Peyer's patch (tissue), 4 donors: ENCODE measurements at regions not wholly inside any gene's neighbourhood (a gene's known extent, or its start where the extent isn't known, plus 50 kb on each side); places are given as distances from the start of the nearest gene placed in this dataset.

Experiments
- POLR2A ChIP-seq, 2 donors: fragments of 450-650 bp; IDR thresholded peaks; one replicate each; pipeline ENCODE4 v1.5.1; 2017; ENCODE audit warnings: antibody characterized with exemption in 2 of 2, mild to moderate bottlenecking in 2 of 2, moderate library complexity in 2 of 2
- TF ChIP-seq, protein P1 (sequence below), 6 experiments: fragments of 450-650 bp in 4 of 6; fragments of 200-600 bp in 2 of 6; sonication (generic) in 1 of 6; IDR thresholded peaks; one replicate each; pipeline ENCODE4 v1.5.1; 2017 to 2019; ENCODE audit warnings: antibody characterized with exemption in 6 of 6, mild to moderate bottlenecking in 3 of 6, moderate library complexity in 1 of 6

- TF ChIP-seq, protein P1, sequence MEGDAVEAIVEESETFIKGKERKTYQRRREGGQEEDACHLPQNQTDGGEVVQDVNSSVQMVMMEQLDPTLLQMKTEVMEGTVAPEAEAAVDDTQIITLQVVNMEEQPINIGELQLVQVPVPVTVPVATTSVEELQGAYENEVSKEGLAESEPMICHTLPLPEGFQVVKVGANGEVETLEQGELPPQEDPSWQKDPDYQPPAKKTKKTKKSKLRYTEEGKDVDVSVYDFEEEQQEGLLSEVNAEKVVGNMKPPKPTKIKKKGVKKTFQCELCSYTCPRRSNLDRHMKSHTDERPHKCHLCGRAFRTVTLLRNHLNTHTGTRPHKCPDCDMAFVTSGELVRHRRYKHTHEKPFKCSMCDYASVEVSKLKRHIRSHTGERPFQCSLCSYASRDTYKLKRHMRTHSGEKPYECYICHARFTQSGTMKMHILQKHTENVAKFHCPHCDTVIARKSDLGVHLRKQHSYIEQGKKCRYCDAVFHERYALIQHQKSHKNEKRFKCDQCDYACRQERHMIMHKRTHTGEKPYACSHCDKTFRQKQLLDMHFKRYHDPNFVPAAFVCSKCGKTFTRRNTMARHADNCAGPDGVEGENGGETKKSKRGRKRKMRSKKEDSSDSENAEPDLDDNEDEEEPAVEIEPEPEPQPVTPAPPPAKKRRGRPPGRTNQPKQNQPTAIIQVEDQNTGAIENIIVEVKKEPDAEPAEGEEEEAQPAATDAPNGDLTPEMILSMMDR (IDR thresholded peaks at IDR 0.05), result no peak
- TF ChIP-seq POLR2A (IDR thresholded peaks at IDR 0.05), result no peak
These were observed 304.6 kb downstream of the SLCO4C1 start for GRCh38 chr5:101991486-101991885.
